ENCODE measurements at regions not wholly inside any gene's neighbourhood (a gene's known extent, or its start where the extent isn't known, plus 50 kb on each side); places are given as distances from the start of the nearest gene placed in this dataset.

DNA sequence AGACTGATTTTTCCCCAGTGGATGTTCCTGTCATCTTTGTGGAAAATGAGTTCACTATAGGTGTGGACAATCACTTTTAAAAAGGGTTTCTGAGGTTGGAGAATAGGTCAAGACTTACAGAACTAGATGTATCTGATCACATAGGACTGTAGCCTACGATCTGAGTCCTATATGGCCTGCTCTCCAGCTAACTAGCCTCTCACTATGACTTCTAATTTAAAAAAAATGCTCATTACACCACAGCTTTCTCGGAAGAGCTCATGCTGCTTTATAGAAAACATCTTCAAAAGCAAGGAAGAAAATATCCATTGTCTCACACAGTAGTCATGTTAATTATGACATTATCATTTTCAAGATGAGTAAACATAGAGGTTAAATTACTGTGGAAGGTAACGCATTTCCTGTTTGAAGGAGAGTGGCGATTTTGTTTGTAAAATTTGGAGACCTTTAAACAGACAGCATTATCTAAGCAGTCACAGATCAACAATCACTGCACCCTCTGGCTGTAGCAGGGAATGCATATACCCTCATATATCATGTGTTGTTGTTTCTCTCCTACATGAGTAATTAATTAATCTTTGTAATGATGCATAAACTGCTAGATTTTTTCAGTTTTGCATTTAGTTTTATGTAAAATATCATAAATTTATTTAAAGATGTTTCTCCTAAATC lies 573.7 kb downstream of the GABRG2 start (continued):
- TF ChIP-seq, protein P1, sequence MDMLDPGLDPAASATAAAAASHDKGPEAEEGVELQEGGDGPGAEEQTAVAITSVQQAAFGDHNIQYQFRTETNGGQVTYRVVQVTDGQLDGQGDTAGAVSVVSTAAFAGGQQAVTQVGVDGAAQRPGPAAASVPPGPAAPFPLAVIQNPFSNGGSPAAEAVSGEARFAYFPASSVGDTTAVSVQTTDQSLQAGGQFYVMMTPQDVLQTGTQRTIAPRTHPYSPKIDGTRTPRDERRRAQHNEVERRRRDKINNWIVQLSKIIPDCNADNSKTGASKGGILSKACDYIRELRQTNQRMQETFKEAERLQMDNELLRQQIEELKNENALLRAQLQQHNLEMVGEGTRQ (IDR thresholded peaks at IDR 0.05): no peak
- TF ChIP-seq RNF2 (IDR thresholded peaks at IDR 0.05; ENCODE audit: borderline replicate concordance, low read depth) (no peak), CBX2 (IDR thresholded peaks at IDR 0.05; ENCODE audit: borderline replicate concordance, low read depth) (no peak), NPAS2 (CRISPR knock-in tag; IDR thresholded peaks at IDR 0.05; ENCODE audit: borderline replicate concordance) (no peak), NR3C1 (IDR thresholded peaks at IDR 0.05) (no peak), GATA3 (IDR thresholded peaks at IDR 0.05; ENCODE audit: borderline replicate concordance) (no peak), CBX8 (IDR thresholded peaks at IDR 0.05) (no peak)
- TF ChIP-seq, protein P2, sequence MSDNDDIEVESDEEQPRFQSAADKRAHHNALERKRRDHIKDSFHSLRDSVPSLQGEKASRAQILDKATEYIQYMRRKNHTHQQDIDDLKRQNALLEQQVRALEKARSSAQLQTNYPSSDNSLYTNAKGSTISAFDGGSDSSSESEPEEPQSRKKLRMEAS (IDR thresholded peaks at IDR 0.05): no peak
- TF ChIP-seq, protein P3, sequence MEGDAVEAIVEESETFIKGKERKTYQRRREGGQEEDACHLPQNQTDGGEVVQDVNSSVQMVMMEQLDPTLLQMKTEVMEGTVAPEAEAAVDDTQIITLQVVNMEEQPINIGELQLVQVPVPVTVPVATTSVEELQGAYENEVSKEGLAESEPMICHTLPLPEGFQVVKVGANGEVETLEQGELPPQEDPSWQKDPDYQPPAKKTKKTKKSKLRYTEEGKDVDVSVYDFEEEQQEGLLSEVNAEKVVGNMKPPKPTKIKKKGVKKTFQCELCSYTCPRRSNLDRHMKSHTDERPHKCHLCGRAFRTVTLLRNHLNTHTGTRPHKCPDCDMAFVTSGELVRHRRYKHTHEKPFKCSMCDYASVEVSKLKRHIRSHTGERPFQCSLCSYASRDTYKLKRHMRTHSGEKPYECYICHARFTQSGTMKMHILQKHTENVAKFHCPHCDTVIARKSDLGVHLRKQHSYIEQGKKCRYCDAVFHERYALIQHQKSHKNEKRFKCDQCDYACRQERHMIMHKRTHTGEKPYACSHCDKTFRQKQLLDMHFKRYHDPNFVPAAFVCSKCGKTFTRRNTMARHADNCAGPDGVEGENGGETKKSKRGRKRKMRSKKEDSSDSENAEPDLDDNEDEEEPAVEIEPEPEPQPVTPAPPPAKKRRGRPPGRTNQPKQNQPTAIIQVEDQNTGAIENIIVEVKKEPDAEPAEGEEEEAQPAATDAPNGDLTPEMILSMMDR (IDR thresholded peaks at IDR 0.05): no peak

DNA sequence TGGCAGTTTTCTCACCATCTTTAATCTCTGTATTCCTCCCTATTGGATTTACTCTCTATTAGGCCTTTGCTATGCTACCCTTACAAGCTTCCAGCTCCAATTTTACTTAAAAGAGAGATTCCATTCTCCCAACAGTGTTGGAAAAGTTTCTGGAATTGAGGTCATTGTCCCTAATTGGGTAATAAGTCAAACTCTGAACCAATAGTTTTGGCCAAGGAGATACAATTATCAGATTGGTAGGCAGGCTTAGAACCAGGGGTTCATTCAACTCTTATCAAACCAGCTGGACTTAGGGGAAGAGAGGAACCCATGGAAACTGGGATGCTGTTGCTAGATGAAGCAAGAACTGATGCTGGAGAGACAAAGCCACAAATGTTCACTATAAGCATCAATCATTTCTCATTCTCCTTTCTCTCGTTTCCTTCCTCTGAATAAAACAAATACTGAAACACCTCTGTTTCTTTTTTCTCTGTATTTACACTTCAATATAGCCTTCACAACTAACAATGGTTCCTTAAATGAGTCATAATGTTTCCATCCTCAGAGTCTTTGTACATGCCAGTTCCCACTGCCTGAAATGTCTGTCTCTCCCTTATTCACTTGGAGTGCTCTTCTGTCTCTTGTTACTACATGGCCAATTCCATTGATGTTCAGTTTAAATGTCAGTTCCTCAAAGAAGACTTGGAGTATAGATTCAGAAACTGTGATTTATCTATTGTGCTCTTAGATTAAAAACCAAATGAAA lies 587.3 kb downstream of the GABRG2 start:
- peaks cover 3% of the 10 kb centered on the region; the same call in 1 of the 3 replicates for H3K9me3 ChIP-seq
- WGBS (ENCODE audit: missing lambda C conversion rate): 10% methylated on average over 1 of the region's 1 CpG
- H3K27ac ChIP-seq: no peak overlapping the region
- no peak overlapping the region for H3K4me3 ChIP-seq
- TF ChIP-seq HOXB13 (CRISPR knock-in tag; IDR thresholded peaks at IDR 0.05; ENCODE audit: low read depth) (no peak), HDAC2 (IDR thresholded peaks at IDR 0.05) (no peak), BHLHE40 (IDR thresholded peaks at IDR 0.05; ENCODE audit: low read depth, low read length) (no peak), RCOR1 (IDR thresholded peaks at IDR 0.05; ENCODE audit: low read depth, low read length) (no peak), CBX8 (IDR thresholded peaks at IDR 0.05) (no peak), NFE2L2 (conservative IDR thresholded peaks at IDR 0.05; ENCODE audit: low read length) (no peak), ZNF302 (CRISPR knock-in tag; IDR thresholded peaks at IDR 0.05) (no peak), EHF (CRISPR knock-in tag; IDR thresholded peaks at IDR 0.05) (no peak), ZSCAN20 (CRISPR knock-in tag; IDR thresholded peaks at IDR 0.05) (no peak), GATA3 (IDR thresholded peaks at IDR 0.05; ENCODE audit: borderline replicate concordance) (no peak), HOXB5 (CRISPR knock-in tag; IDR thresholded peaks at IDR 0.05) (no peak), MAFK (IDR thresholded peaks at IDR 0.05; ENCODE audit: partially characterized antibody) (no peak), ESRRA (IDR thresholded peaks at IDR 0.05; ENCODE audit: borderline replicate concordance, low read length) (no peak), ZFP36 (IDR thresholded peaks at IDR 0.05; ENCODE audit: borderline replicate concordance, partially characterized antibody) (no peak), EP300 (IDR thresholded peaks at IDR 0.05) (no peak), HEYL (CRISPR knock-in tag; IDR thresholded peaks at IDR 0.05) (no peak)
- TF ChIP-seq, protein P2 (IDR thresholded peaks at IDR 0.05): no peak
- TF ChIP-seq, protein P4, sequence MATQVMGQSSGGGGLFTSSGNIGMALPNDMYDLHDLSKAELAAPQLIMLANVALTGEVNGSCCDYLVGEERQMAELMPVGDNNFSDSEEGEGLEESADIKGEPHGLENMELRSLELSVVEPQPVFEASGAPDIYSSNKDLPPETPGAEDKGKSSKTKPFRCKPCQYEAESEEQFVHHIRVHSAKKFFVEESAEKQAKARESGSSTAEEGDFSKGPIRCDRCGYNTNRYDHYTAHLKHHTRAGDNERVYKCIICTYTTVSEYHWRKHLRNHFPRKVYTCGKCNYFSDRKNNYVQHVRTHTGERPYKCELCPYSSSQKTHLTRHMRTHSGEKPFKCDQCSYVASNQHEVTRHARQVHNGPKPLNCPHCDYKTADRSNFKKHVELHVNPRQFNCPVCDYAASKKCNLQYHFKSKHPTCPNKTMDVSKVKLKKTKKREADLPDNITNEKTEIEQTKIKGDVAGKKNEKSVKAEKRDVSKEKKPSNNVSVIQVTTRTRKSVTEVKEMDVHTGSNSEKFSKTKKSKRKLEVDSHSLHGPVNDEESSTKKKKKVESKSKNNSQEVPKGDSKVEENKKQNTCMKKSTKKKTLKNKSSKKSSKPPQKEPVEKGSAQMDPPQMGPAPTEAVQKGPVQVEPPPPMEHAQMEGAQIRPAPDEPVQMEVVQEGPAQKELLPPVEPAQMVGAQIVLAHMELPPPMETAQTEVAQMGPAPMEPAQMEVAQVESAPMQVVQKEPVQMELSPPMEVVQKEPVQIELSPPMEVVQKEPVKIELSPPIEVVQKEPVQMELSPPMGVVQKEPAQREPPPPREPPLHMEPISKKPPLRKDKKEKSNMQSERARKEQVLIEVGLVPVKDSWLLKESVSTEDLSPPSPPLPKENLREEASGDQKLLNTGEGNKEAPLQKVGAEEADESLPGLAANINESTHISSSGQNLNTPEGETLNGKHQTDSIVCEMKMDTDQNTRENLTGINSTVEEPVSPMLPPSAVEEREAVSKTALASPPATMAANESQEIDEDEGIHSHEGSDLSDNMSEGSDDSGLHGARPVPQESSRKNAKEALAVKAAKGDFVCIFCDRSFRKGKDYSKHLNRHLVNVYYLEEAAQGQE (IDR thresholded peaks at IDR 0.05): no peak
- TF ChIP-seq, protein P1 (IDR thresholded peaks at IDR 0.05): no peak
- TF ChIP-seq, protein P5, sequence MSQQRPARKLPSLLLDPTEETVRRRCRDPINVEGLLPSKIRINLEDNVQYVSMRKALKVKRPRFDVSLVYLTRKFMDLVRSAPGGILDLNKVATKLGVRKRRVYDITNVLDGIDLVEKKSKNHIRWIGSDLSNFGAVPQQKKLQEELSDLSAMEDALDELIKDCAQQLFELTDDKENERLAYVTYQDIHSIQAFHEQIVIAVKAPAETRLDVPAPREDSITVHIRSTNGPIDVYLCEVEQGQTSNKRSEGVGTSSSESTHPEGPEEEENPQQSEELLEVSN (IDR thresholded peaks at IDR 0.05; ENCODE audit: borderline replicate concordance, low read depth): no peak
- ATAC-seq (no peak), DNase-seq (ENCODE audit: low read depth in 1 of 2, low spot score in 1 of 2) (no peak), FAIRE-seq (no peak)
- H3K4me2 ChIP-seq: no peak overlapping the region
- no peaks in the 10 kb centered on the region for H3K4me1 ChIP-seq
- ChIA-PET CTCF (no interaction called here), POLR2A (no interaction called here)
